C4-2B (cell line): ENCODE measurements at regions not wholly inside any gene's neighbourhood (a gene's known extent, or its start where the extent isn't known, plus 50 kb on each side); places are given as distances from the start of the nearest gene placed in this dataset.
"Not testable (repeated sequence)": the region's sequence is repeated elsewhere in the genome, so short reads cannot be mapped to it uniquely, and the experiment has no call there.

Experiments
- H3K27ac ChIP-seq: fragments of 450-650 bp; 2 replicates; pipeline ENCODE4 v1.5.1; 2017
- TF ChIP-seq, protein P1 (sequence below): fragments of 450-650 bp; conservative IDR thresholded peaks from 2 replicates; pipeline ENCODE4 v1.5.1; 2017; ENCODE audit warnings: mild to moderate bottlenecking

DNA sequence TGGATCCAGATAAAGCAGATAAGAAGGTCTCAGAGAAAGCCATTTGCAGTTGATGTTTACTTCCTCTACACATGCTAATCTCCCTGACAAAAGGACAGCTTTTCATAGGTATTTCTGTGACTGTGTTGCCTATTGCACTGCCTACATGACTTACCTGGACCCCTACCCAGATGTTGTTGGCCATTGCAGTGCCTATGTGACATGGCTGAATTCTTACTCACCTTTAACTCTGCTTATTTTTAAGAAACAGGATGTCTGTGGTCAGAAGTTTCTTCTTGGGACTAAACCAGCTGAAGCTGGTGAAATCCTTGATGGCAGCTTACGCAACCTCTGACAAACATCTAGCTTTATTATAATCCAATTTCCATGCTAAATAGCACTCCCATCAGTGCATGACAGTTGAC is 50.7 kb downstream of the PPIAL4D start:
- H3K27ac ChIP-seq, result not testable (repeated sequence)

DNA sequence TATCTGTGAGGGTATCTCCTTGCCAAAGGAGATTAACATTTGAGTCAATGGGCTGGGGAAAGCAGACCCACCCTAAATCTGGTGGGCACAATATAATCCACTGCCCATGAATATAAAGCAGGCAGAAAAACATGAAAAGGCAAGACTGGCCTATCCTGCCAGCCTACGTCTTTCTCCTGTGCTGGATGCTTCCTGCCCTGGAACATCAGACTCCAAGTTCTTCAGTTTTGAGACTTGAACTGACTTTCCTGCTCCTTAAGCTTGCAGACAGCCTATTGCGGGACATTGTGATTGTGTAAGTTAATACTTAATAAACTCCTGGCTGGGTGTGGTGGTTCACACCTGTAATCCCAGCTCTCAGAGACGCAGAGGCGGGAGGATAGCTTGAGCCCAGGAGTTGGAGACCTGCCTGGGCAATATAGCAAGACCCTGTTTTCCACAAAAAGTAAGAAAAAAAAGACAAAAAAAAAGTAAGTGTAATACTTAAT is 52.4 kb downstream of the PPIAL4D start:
- not testable (repeated sequence) for H3K27ac ChIP-seq

DNA sequence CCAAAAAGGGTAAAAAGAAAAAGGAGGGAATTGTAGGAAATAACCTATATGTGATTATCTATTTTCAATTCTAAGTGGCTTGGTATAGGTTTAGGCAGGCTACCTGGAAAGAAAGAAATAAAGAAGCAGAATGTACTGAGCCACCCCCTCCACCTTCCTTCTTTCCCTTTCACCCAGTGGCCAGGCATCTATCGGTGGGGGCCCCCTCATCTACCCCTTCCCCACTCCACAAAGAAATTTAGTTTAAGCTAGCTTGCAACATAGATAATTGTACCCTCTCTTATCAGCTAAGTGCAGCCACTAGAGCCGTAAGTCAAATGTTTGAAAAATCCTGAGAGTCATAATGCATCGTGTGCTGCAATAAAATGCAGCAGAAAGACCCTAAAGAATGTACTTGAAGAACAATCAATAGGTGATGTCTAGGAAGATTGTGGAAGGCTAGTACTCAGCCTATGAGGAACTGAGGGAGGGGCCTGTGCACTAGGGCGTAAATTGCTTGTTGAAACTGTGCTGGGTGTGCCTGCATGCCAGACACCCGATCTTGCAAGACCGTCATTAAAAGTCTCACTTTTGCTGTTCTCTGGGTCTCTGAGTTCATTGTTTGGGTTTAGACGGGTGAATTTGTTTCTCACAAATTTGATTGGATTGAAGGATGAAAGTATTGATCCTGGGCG is 53.0 kb downstream of the PPIAL4D start:
- H3K27ac ChIP-seq, result not testable (repeated sequence)

DNA sequence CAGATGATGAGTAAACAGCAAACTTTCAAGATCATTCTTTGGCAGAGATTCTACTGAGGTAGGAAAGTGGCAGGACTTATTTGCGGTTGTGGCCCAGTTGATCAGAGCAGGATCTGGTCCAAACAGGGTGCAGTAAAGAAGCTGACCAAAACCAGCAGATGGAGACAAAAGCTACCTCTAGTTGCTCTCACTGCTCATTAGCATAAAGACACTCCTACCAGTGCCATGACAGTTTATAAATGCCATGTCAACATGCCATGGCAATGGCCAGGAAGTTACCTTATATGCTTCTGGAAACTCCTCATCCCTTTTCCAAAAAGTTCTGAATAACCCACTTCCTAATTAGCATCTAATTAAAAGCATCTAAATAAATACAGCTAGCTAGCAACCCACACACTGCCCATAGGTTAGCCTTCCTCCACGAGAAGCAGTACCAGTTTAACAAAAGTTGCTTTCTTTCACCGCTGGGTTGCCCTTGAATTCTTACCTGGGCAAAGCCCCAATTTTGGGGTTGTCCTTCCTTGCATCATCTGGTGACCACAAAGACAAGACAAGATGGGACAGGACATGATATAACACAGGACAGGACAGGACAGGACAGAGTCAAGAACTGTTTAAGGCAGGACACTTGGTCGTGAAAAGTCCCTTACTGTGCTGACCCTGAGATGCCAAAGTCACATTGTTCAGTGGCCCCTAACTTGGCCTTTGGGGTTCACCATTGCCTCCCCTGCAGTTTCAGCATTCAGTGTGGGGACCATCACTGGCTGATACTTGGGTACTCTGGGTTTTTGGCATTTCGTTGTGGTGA is 59.2 kb downstream of the PPIAL4D start:
- TF ChIP-seq, protein P1, sequence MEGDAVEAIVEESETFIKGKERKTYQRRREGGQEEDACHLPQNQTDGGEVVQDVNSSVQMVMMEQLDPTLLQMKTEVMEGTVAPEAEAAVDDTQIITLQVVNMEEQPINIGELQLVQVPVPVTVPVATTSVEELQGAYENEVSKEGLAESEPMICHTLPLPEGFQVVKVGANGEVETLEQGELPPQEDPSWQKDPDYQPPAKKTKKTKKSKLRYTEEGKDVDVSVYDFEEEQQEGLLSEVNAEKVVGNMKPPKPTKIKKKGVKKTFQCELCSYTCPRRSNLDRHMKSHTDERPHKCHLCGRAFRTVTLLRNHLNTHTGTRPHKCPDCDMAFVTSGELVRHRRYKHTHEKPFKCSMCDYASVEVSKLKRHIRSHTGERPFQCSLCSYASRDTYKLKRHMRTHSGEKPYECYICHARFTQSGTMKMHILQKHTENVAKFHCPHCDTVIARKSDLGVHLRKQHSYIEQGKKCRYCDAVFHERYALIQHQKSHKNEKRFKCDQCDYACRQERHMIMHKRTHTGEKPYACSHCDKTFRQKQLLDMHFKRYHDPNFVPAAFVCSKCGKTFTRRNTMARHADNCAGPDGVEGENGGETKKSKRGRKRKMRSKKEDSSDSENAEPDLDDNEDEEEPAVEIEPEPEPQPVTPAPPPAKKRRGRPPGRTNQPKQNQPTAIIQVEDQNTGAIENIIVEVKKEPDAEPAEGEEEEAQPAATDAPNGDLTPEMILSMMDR, result peak; percentile 49
- peak overlapping the region; percentile 16; the same call in 1 of the 2 replicates for H3K27ac ChIP-seq

- not testable (repeated sequence) for H3K27ac ChIP-seq
These were observed 65.6 kb downstream of the PPIAL4D start for GRCh38 chr1:145176285-145176925.

DNA sequence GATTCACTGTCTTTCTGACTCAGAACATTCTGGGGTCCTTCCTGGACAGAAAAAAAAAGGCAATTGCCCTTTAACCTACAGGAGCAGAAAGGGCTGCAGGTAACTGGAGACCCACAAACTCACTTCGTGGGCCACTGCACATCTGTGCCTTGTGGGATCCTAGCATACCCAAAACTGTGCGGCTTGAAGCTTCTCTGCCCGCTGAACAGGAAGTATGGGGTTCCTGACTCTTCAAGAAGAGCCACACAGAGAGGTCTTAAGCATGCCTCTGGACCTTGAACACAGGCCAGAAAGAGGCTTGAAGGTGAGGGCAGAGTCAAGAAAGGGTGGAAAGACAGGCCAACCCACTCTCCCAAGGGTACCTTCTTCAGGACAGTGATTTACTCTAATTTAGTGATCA is 67.6 kb downstream of the PPIAL4D start:
- H3K27ac ChIP-seq, result not testable (repeated sequence)

DNA sequence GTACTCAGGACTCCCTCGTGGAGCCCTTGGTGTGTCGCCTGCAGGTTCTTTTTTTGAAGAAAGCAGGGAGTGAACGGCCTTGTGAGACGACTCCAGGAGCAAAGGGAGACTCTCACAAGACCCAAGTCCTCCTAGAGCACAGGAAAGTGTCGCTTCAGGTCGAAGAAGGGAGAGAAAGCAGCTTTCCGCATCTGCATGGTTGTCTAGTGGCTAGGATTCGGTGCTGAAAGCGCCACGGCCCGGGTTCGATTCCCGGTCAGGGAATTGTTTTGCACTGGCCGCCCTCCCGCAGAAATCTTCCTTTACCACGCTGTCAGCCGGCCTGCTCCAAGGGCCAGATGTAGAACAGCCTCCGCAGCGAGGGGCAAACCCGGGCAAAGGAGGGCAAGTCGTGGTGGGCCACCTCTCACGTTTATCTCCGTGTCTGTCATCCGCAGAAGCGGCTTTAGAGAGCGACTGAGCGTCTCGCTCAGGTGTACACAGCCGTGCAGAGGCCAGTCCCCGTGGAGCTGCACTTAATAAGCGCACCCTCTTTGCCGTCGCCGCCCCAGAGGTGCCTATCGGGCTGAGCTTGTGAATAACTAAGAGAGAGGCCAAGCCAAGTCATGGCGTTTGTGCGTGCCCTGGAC is 72.6 kb downstream of the FAM72D start:
- not testable (repeated sequence) for H3K27ac ChIP-seq

DNA sequence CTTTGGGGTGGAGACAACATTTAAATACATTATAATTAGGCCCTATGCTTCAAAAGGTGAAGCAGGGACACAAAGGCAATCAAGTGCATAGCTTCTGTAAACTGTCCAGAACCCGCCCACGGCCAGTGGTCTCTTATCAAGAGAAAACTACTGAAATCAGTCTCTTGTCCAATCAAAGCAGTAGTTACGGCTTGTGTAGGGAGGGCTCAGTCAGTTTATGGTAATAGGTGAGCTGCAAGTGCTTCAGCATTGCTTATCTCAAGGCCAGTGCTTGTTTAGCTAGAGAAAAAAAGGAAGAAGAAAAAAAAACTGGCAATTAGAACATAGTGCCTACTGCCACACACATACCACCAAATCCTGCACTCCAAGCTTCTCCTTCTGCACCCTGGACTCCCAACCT is 68.6 kb downstream of the FAM72D start:
- H3K27ac ChIP-seq, result not testable (repeated sequence)
